ENCODE measurements at regions not wholly inside any gene's neighbourhood (a gene's known extent, or its start where the extent isn't known, plus 50 kb on each side); places are given as distances from the start of the nearest gene placed in this dataset.

DNA sequence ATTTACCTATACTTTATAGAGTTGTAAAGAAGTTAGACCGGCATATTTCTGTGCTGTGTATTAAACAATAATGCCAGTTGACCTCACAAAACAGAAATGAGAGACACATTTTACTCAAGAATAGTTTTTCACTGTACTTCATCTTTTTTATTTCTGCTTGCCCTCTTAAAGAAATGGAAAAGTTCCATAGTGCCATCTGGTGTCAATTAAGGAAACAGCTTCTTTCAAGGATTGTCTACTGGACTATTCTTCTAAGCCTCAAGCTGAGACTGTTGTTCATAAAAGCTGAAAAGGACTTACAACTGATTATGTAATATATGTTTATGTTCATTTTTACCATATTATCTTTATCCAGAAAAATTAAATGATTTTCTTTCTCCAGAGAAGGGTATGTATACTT, 1523.7 kb downstream of the ARAP2 start:
- peak; percentile 60 for DNase-seq
- WGBS, 2 experiments (ENCODE audit: low coverage in 1 of 2, low lambda C conversion rate in 2 of 2, missing lambda C conversion rate in 2 of 2), result 11% methylated on average over 1 of the region's 1 CpG
- no peak overlapping the region for H3K4me2 ChIP-seq (ENCODE audit: unreplicated experiment)
- H3F3A ChIP-seq (ENCODE audit: insufficient read depth), result no peaks in the 10 kb centered on the region
- no peak for TF ChIP-seq EZH2 (IDR thresholded peaks at IDR 0.05; ENCODE audit: insufficient read depth, poor library complexity, severe bottlenecking)
- no peak for TF ChIP-seq EZH2phosphoT487 (IDR thresholded peaks at IDR 0.05; ENCODE audit: insufficient read depth, low read depth)
- H3K27ac ChIP-seq, result no peak overlapping the region
- no peaks in the 10 kb centered on the region for H3K36me3 ChIP-seq (ENCODE audit: low read depth)
- in situ Hi-C loops (cut with MboI), result no loop called here
- no peaks in the 10 kb centered on the region for H3K27me3 ChIP-seq (replicated peaks; ENCODE audit: insufficient read depth)
- H4K20me1 ChIP-seq (ENCODE audit: insufficient read depth), result no peaks in the 10 kb centered on the region
- H2AFZ ChIP-seq, result no peak overlapping the region
- H3K9me2 ChIP-seq (ENCODE audit: insufficient read depth), result no peaks in the 10 kb centered on the region
- no peak overlapping the region for H3K4me3 ChIP-seq
- H3K9me3 ChIP-seq (ENCODE audit: low read depth), result no peaks in the 10 kb centered on the region
- no peaks in the 10 kb centered on the region for H3K4me1 ChIP-seq (ENCODE audit: insufficient read depth)
- H3K9ac ChIP-seq, result no peak overlapping the region
- no peaks in the 10 kb centered on the region for H3K79me2 ChIP-seq (ENCODE audit: insufficient read depth)

DNA sequence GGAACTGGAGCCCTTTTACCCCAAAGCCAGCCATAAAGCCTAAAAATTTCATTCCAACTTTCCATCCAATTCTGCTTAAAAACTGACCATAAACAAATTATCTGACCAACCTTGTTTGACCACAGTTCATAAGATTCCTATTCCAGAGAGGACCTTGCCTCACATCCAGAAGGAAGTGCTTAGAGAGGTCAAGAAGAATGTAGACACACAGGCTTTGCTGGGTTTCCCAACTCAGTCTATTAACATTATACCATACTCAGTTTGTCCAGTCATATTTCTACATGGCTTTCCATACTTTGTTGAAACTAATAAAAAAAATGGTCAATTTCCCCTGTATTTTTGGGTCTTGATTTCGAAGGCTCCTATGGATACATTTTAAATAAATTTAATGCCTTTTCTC, 1522.5 kb downstream of the ARAP2 start:
- Histone ChIP-seq H3K9me3 (ENCODE audit: low read depth) (no peaks in the 10 kb centered on the region), H2AFZ (no peak overlapping the region), H3K4me2 (ENCODE audit: unreplicated experiment) (no peak overlapping the region), H3K4me3 (no peak overlapping the region), H3K4me1 (ENCODE audit: insufficient read depth) (no peaks in the 10 kb centered on the region), H3K9ac (no peak overlapping the region), H4K20me1 (ENCODE audit: insufficient read depth) (no peaks in the 10 kb centered on the region), H3F3A (ENCODE audit: insufficient read depth) (no peaks in the 10 kb centered on the region), H3K27me3 (replicated peaks; ENCODE audit: insufficient read depth) (no peaks in the 10 kb centered on the region), H3K36me3 (ENCODE audit: low read depth) (no peaks in the 10 kb centered on the region), H3K27ac (no peak overlapping the region), H3K79me2 (ENCODE audit: insufficient read depth) (no peaks in the 10 kb centered on the region), H3K9me2 (ENCODE audit: insufficient read depth) (no peaks in the 10 kb centered on the region)
- WGBS, 2 experiments (ENCODE audit: low coverage in 1 of 2, low lambda C conversion rate in 2 of 2, missing lambda C conversion rate in 2 of 2), result 19 to 42% methylated on average over 1 of the region's 1 CpG
- no peak for DNase-seq
- in situ Hi-C loops (cut with MboI), result no loop called here
- no peak for TF ChIP-seq EZH2 (IDR thresholded peaks at IDR 0.05; ENCODE audit: insufficient read depth, poor library complexity, severe bottlenecking)
- no peak for TF ChIP-seq EZH2phosphoT487 (IDR thresholded peaks at IDR 0.05; ENCODE audit: insufficient read depth, low read depth)

DNA sequence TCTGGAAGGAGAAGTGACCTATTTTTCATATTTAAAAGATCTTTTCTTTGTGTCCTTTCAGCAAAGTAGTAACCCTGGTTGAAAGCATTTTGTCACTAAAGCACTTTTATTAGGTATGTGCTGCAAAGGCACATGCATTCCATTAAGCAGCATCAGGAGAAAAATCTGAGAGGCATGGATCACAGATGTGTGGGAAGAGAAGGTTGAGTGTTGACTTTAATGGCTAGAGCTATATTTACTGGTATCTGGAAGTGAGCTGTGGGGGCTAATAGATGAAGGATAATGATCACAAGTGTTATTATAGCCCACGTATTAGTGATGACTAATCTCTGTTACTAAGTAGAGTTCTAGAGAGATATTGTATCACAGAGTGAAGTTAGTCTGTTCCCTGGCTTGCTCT, 1520.7 kb downstream of the ARAP2 start:
- H3K9me3 ChIP-seq (ENCODE audit: low read depth), result no peaks in the 10 kb centered on the region
- no peak overlapping the region for H3K27ac ChIP-seq
- no peaks in the 10 kb centered on the region for H3K79me2 ChIP-seq (ENCODE audit: insufficient read depth)
- no peaks in the 10 kb centered on the region for H3F3A ChIP-seq (ENCODE audit: insufficient read depth)
- H2AFZ ChIP-seq, result no peak overlapping the region
- H4K20me1 ChIP-seq (ENCODE audit: insufficient read depth), result no peaks in the 10 kb centered on the region
- no peaks in the 10 kb centered on the region for H3K27me3 ChIP-seq (replicated peaks; ENCODE audit: insufficient read depth)
- in situ Hi-C loops (cut with MboI), result no loop called here
- H3K4me3 ChIP-seq, result no peak overlapping the region
- no peak overlapping the region for H3K9ac ChIP-seq
- DNase-seq, result no peak
- H3K4me2 ChIP-seq (ENCODE audit: unreplicated experiment), result no peak overlapping the region
- WGBS, 2 experiments (ENCODE audit: low coverage in 1 of 2, low lambda C conversion rate in 2 of 2, missing lambda C conversion rate in 2 of 2), result 0% methylated on average over 1 of the region's 1 CpG
- no peaks in the 10 kb centered on the region for H3K36me3 ChIP-seq (ENCODE audit: low read depth)
- H3K4me1 ChIP-seq (ENCODE audit: insufficient read depth), result no peaks in the 10 kb centered on the region
- TF ChIP-seq EZH2 (IDR thresholded peaks at IDR 0.05; ENCODE audit: insufficient read depth, poor library complexity, severe bottlenecking) (no peak), EZH2phosphoT487 (IDR thresholded peaks at IDR 0.05; ENCODE audit: insufficient read depth, low read depth) (no peak)
- H3K9me2 ChIP-seq (ENCODE audit: insufficient read depth), result no peaks in the 10 kb centered on the region

DNA sequence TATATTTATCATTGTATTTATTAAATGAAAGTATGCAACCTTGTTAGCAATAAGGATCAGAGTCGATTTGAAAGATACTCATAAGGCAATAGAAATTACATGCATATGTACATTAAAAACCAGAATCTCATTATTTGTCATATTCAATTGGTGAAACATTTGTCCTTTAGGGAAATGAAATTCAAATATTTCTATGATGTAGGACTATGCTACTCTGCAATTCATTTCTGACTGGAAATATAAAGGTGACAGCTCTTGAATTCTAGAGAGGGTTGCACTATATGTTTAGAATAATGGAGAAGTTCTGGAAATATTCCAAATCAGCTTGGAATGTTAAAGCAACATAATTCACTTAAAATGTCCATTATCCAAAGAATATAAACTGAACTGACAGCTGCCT, 1519.8 kb downstream of the ARAP2 start:
- H3K4me3 ChIP-seq, result no peak overlapping the region
- H3K4me2 ChIP-seq (ENCODE audit: unreplicated experiment), result no peak overlapping the region
- H3K27ac ChIP-seq, result no peak overlapping the region
- H3K4me1 ChIP-seq (ENCODE audit: insufficient read depth), result no peaks in the 10 kb centered on the region
- H3F3A ChIP-seq (ENCODE audit: insufficient read depth), result no peaks in the 10 kb centered on the region
- no peaks in the 10 kb centered on the region for H3K36me3 ChIP-seq (ENCODE audit: low read depth)
- H4K20me1 ChIP-seq (ENCODE audit: insufficient read depth), result no peaks in the 10 kb centered on the region
- H3K9ac ChIP-seq, result no peak overlapping the region
- no peaks in the 10 kb centered on the region for H3K27me3 ChIP-seq (replicated peaks; ENCODE audit: insufficient read depth)
- in situ Hi-C loops (cut with MboI), result no loop called here
- H3K79me2 ChIP-seq (ENCODE audit: insufficient read depth), result no peaks in the 10 kb centered on the region
- H3K9me3 ChIP-seq (ENCODE audit: low read depth), result no peaks in the 10 kb centered on the region
- 4 to 9% methylated on average over 1 of the region's 1 CpG for WGBS, 2 experiments (ENCODE audit: low coverage in 1 of 2, low lambda C conversion rate in 2 of 2, missing lambda C conversion rate in 2 of 2)
- H2AFZ ChIP-seq, result no peak overlapping the region
- TF ChIP-seq EZH2phosphoT487 (IDR thresholded peaks at IDR 0.05; ENCODE audit: insufficient read depth, low read depth) (no peak), EZH2 (IDR thresholded peaks at IDR 0.05; ENCODE audit: insufficient read depth, poor library complexity, severe bottlenecking) (no peak)
- no peak for DNase-seq
- no peaks in the 10 kb centered on the region for H3K9me2 ChIP-seq (ENCODE audit: insufficient read depth)

DNA sequence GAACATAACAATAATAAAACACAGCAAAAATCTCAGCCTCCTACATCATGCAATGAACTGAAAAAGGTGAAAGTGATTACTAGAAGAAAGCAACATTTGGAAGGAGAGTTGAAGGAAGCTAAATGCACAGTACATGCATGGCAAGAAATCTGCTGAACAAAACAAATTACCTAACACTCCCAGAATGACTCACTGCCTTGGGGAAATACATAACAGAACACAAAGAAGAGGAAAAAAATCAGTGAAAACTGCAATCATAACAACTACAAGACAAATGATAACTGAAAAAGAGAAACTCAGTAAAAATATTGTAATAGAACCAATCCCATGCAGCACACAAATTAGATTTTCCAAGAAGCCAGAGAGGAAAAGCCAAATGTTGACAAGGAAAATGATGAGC, 1513.2 kb downstream of the ARAP2 start:
- H3K9me2 ChIP-seq (ENCODE audit: insufficient read depth), result no peaks in the 10 kb centered on the region
- H3K79me2 ChIP-seq (ENCODE audit: insufficient read depth), result no peaks in the 10 kb centered on the region
- H3K9ac ChIP-seq, result no peak overlapping the region
- no peaks in the 10 kb centered on the region for H3F3A ChIP-seq (ENCODE audit: insufficient read depth)
- H3K36me3 ChIP-seq (ENCODE audit: low read depth), result no peaks in the 10 kb centered on the region
- in situ Hi-C loops (cut with MboI), result no loop called here
- no peaks in the 10 kb centered on the region for H4K20me1 ChIP-seq (ENCODE audit: insufficient read depth)
- H2AFZ ChIP-seq, result no peak overlapping the region
- no peak for DNase-seq
- H3K27ac ChIP-seq, result no peak overlapping the region
- no peaks in the 10 kb centered on the region for H3K9me3 ChIP-seq (ENCODE audit: low read depth)
- no peaks in the 10 kb centered on the region for H3K27me3 ChIP-seq (replicated peaks; ENCODE audit: insufficient read depth)
- no peak overlapping the region for H3K4me2 ChIP-seq (ENCODE audit: unreplicated experiment)
- TF ChIP-seq EZH2phosphoT487 (IDR thresholded peaks at IDR 0.05; ENCODE audit: insufficient read depth, low read depth), result no peak
- TF ChIP-seq EZH2 (IDR thresholded peaks at IDR 0.05; ENCODE audit: insufficient read depth, poor library complexity, severe bottlenecking), result no peak
- no peaks in the 10 kb centered on the region for H3K4me1 ChIP-seq (ENCODE audit: insufficient read depth)
- no peak overlapping the region for H3K4me3 ChIP-seq
